Loucy (cell line): ENCODE measurements at regions not wholly inside any gene's neighbourhood (a gene's known extent, or its start where the extent isn't known, plus 50 kb on each side); places are given as distances from the start of the nearest gene placed in this dataset.

Experiments used
- H2AFZ ChIP-seq: fragments of 200-600 bp; sonication (generic); 2 replicates; pipeline ENCODE4 v1.6.0; 2016; ENCODE audit warnings: antibody characterized with exemption, mild to moderate bottlenecking, low read length, moderate library complexity
- H3F3A ChIP-seq: fragments of 200-600 bp; 2 replicates; pipeline ENCODE4 v1.6.0; 2016; ENCODE audit warnings: antibody characterized with exemption, low read depth, mild to moderate bottlenecking
- H3K27me3 ChIP-seq: fragments of 200-600 bp; sonication (generic); 2 replicates; pipeline ENCODE4 v1.6.1; 2014; ENCODE audit warnings: low read length, mild to moderate bottlenecking; ENCODE audit not compliant: insufficient read depth, poor library complexity, severe bottlenecking
- H3K36me3 ChIP-seq: fragments of 200-600 bp; sonication (generic); 2 replicates; pipeline ENCODE4 v1.6.1; 2016; ENCODE audit warnings: low read length; ENCODE audit not compliant: insufficient read depth
- H3K4me1 ChIP-seq: fragments of 200-600 bp; sonication (generic); 2 replicates; pipeline ENCODE4 v1.5.1; 2014; ENCODE audit warnings: low read length, mild to moderate bottlenecking; ENCODE audit not compliant: insufficient read depth, poor library complexity, severe bottlenecking
- H3K4me2 ChIP-seq: fragments of 200-600 bp; sonication (generic); 2 replicates; pipeline ENCODE4 v1.6.0; 2014; ENCODE audit warnings: antibody characterized with exemption, low read length, low read depth, mild to moderate bottlenecking; ENCODE audit not compliant: poor library complexity, severe bottlenecking
- H3K4me3 ChIP-seq: fragments of 200-600 bp; sonication (generic); 2 replicates; pipeline ENCODE4 v1.5.1; 2014; ENCODE audit warnings: low read length, mild to moderate bottlenecking, mixed read lengths; ENCODE audit not compliant: poor library complexity, severe bottlenecking
- H3K79me2 ChIP-seq: fragments of 200-600 bp; sonication (generic); 2 replicates; pipeline ENCODE4 v1.6.1; 2014; ENCODE audit warnings: low read length; ENCODE audit not compliant: insufficient read depth
- H3K9ac ChIP-seq: fragments of 200-600 bp; sonication (generic); 2 replicates; pipeline ENCODE4 v1.6.0; 2014; ENCODE audit warnings: mild to moderate bottlenecking, low read depth, low read length, moderate library complexity; ENCODE audit not compliant: poor library complexity, severe bottlenecking
- H3K9me2 ChIP-seq: fragments of 200-600 bp; sonication (generic); replicated peaks from 2 replicates; pipeline ENCODE4 v1.6.1; 2016; ENCODE audit warnings: low read depth, low read length, mixed read lengths
- H3K9me3 ChIP-seq: fragments of 200-600 bp; sonication (generic); 2 replicates; pipeline ENCODE4 v1.6.1; 2014; ENCODE audit warnings: mild to moderate bottlenecking, antibody characterized with exemption, low read length, low read depth; ENCODE audit not compliant: insufficient read depth
- H4K20me1 ChIP-seq: fragments of 200-600 bp; sonication (generic); 2 replicates; pipeline ENCODE4 v1.6.0; 2014; ENCODE audit warnings: antibody characterized with exemption, low read length, mild to moderate bottlenecking; ENCODE audit not compliant: insufficient read depth, poor library complexity, severe bottlenecking
- CTCF ChIP-seq: fragments of 200-600 bp; sonication (generic); conservative IDR thresholded peaks from 2 replicates; pipeline ENCODE4 v1.5.1; 2014; ENCODE audit warnings: mild to moderate bottlenecking, antibody characterized with exemption, low read length
- EZH2phosphoT487 ChIP-seq: fragments of 200-600 bp; IDR thresholded peaks from 2 replicates; pipeline ENCODE4 v1.6.1; 2018; ENCODE audit warnings: antibody characterized with exemption, mild to moderate bottlenecking, moderate library complexity, borderline replicate concordance

GRCh38 chr2:181356526-181357130, 100.6 kb upstream of the ITGA4 start:
- Histone ChIP-seq H3K27me3 (no peaks in the 10 kb centered on the region), H3K36me3 (no peaks in the 10 kb centered on the region), H3K79me2 (no peaks in the 10 kb centered on the region), H2AFZ (no peak overlapping the region), H3K9me3 (no peaks in the 10 kb centered on the region), H3F3A (no peaks in the 10 kb centered on the region), H4K20me1 (no peaks in the 10 kb centered on the region), H3K4me3 (no peak overlapping the region), H3K9ac (no peak overlapping the region), H3K4me2 (no peak overlapping the region), H3K9me2 (no peaks in the 10 kb centered on the region), H3K4me1 (peaks cover 18% of the 10 kb centered on the region)
- no peak for TF ChIP-seq CTCF
- TF ChIP-seq EZH2phosphoT487: no peak

- Histone ChIP-seq H3K79me2 (no peaks in the 10 kb centered on the region), H3K4me2 (no peak overlapping the region), H2AFZ (no peak overlapping the region), H3K36me3 (no peaks in the 10 kb centered on the region), H3K4me1 (peaks cover 6% of the 10 kb centered on the region), H3K27me3 (no peaks in the 10 kb centered on the region), H3F3A (no peaks in the 10 kb centered on the region), H3K4me3 (no peak overlapping the region), H3K9me2 (no peaks in the 10 kb centered on the region), H3K9ac (no peak overlapping the region), H4K20me1 (no peaks in the 10 kb centered on the region), H3K9me3 (no peaks in the 10 kb centered on the region)
- TF ChIP-seq EZH2phosphoT487 (no peak), CTCF (no peak)
Observed at GRCh38 chr2:181357979-181358378, 99.2 kb upstream of the ITGA4 start.

- H3K9ac ChIP-seq: no peak overlapping the region
- H3K9me3 ChIP-seq: no peaks in the 10 kb centered on the region
- H2AFZ ChIP-seq: no peak overlapping the region
- H3K4me3 ChIP-seq: no peak overlapping the region
- H3K4me2 ChIP-seq: no peak overlapping the region
- no peaks in the 10 kb centered on the region for H3F3A ChIP-seq
- no peaks in the 10 kb centered on the region for H3K36me3 ChIP-seq
- no peaks in the 10 kb centered on the region for H3K27me3 ChIP-seq
- TF ChIP-seq CTCF (no peak), EZH2phosphoT487 (no peak)
- peaks cover 13% of the 10 kb centered on the region for H3K4me1 ChIP-seq
- no peaks in the 10 kb centered on the region for H3K9me2 ChIP-seq
- H4K20me1 ChIP-seq: no peaks in the 10 kb centered on the region
- no peaks in the 10 kb centered on the region for H3K79me2 ChIP-seq
Observed at GRCh38 chr2:181362561-181362960, 94.6 kb upstream of the ITGA4 start.
